ENCODE measurements at regions not wholly inside any gene's neighbourhood (a gene's known extent, or its start where the extent isn't known, plus 50 kb on each side); places are given as distances from the start of the nearest gene placed in this dataset.
"Not testable (repeated sequence)": the region's sequence is repeated elsewhere in the genome, so short reads cannot be mapped to it uniquely, and the experiment has no call there.

GRCh38 chr2:12435430-12436222 is 281.1 kb upstream of the TRIB2 start:
- DNase-seq: no peak

- DNase-seq: no peak
Observed at GRCh38 chr2:12436483-12436882, 280.3 kb upstream of the TRIB2 start.

GRCh38 chr2:12436935-12437561 is 279.7 kb upstream of the TRIB2 start:
- DNase-seq: no peak

GRCh38 chr2:12440731-12441130 is 276.0 kb upstream of the TRIB2 start:
- DNase-seq: no peak

- DNase-seq: no peak
Observed at GRCh38 chr2:12441750-12442475, 274.8 kb upstream of the TRIB2 start.

GRCh38 chr2:12442476-12442847 is 274.3 kb upstream of the TRIB2 start:
- no peak for DNase-seq

GRCh38 chr2:12448846-12449505 is 267.8 kb upstream of the TRIB2 start:
- DNase-seq: no peak

- DNase-seq: no peak
Observed at GRCh38 chr2:12451726-12452125, 265.0 kb upstream of the TRIB2 start.

GRCh38 chr2:12452185-12452584 is 264.6 kb upstream of the TRIB2 start:
- DNase-seq: no peak

- no peak for DNase-seq
Observed at GRCh38 chr2:12453731-12454130, 263.0 kb upstream of the TRIB2 start.

- DNase-seq: no peak
Observed at GRCh38 chr2:12455661-12456060, 261.1 kb upstream of the TRIB2 start.

- no peak for DNase-seq
Observed at GRCh38 chr2:12456293-12457106, 260.2 kb upstream of the TRIB2 start.

GRCh38 chr2:12457831-12458230 is 258.9 kb upstream of the TRIB2 start:
- DNase-seq: no peak

GRCh38 chr2:12463189-12463588 is 253.5 kb upstream of the TRIB2 start:
- DNase-seq: no peak

GRCh38 chr2:12465631-12466135 is 251.1 kb upstream of the TRIB2 start:
- DNase-seq: no peak

GRCh38 chr2:12467303-12467702 is 249.4 kb upstream of the TRIB2 start:
- DNase-seq: no peak

- no peak for DNase-seq
Observed at GRCh38 chr2:12469141-12469561, 247.6 kb upstream of the TRIB2 start.

GRCh38 chr2:12472265-12472664 is 244.5 kb upstream of the TRIB2 start:
- not testable (repeated sequence) for DNase-seq

- no peak for DNase-seq
Observed at GRCh38 chr2:12478151-12479064, 238.3 kb upstream of the TRIB2 start.

- DNase-seq: no peak
Observed at GRCh38 chr2:12479065-12479601, 237.6 kb upstream of the TRIB2 start.

All from DMS79 treated with DMSO at 0.1 percent for 48 hours (cell line).